Caco-2 (cell line): ENCODE measurements at regions not wholly inside any gene's neighbourhood (a gene's known extent, or its start where the extent isn't known, plus 50 kb on each side); places are given as distances from the start of the nearest gene placed in this dataset.

Experiments used
- BruUV-seq: library from RNA; stranded (reverse); fragments of 400-500 nt; replicated peaks from 2 replicates; lab custom pipeline; 2021; lab: Mats Ljungman, UMichigan
- CTCF ChIA-PET: fragments of 300-600 bp; sonication (Branson Sonifier 250); formaldehyde crosslinking; loops from one replicate; lab custom pipeline; 2022; ENCODE audit warnings: antibody characterized with exemption; lab: Charles Lee
- POLR2A ChIA-PET: fragments of 300-600 bp; sonication (Branson Sonifier 250); formaldehyde crosslinking; loops from one replicate; lab custom pipeline; 2022; ENCODE audit warnings: antibody characterized with exemption; lab: Charles Lee
- DNase-seq, 2 experiments: peaks; one replicate each; pipeline versions ENCODE4 v3.0.0 to v3.0.0-alpha.2; 2020 to 2022
- H3K27me3 ChIP-seq: replicated peaks from 2 replicates; pipeline ENCODE4 v1.6.0; 2011; ENCODE audit warnings: low read length; ENCODE audit not compliant: control insufficient read depth, insufficient read depth
- H3K36me3 ChIP-seq: 2 replicates; pipeline ENCODE4 v1.5.1; 2011; ENCODE audit warnings: low read length; ENCODE audit not compliant: control insufficient read depth, insufficient read depth
- H3K4me1 ChIP-seq: fragments of 250-450 bp; sonication (Bioruptor Pico); 2 replicates; pipeline ENCODE4 v1.5.1; 2020; ENCODE audit warnings: mild to moderate bottlenecking
- H3K4me3 ChIP-seq: 2 replicates; pipeline ENCODE4 v1.5.1; 2011; ENCODE audit warnings: low read depth, mild to moderate bottlenecking, control low read depth, low read length
- H3K9me3 ChIP-seq: fragments of 250-450 bp; sonication (Bioruptor Pico); 2 replicates; pipeline ENCODE4 v1.5.1; 2020; ENCODE audit warnings: mild to moderate bottlenecking, moderate library complexity
- H3K27ac Mint-ChIP-seq: one replicate; pipeline ENCODE4 v1.8.0; 2022; ENCODE audit warnings: mixed read lengths; ENCODE audit not compliant: unreplicated experiment
- H3K27me3 Mint-ChIP-seq: one replicate; pipeline ENCODE4 v1.8.0; 2022; ENCODE audit warnings: mixed read lengths; ENCODE audit not compliant: insufficient read depth, unreplicated experiment
- H3K36me3 Mint-ChIP-seq: one replicate; pipeline ENCODE4 v1.8.0; 2022; ENCODE audit warnings: mild to moderate bottlenecking, mixed read lengths; ENCODE audit not compliant: insufficient read depth, unreplicated experiment
- H3K4me1 Mint-ChIP-seq: one replicate; pipeline ENCODE4 v1.8.0; 2022; ENCODE audit warnings: low read depth, mixed read lengths; ENCODE audit not compliant: unreplicated experiment
- H3K4me3 Mint-ChIP-seq: one replicate; pipeline ENCODE4 v1.8.0; 2022; ENCODE audit warnings: mild to moderate bottlenecking, moderate library complexity, mixed read lengths; ENCODE audit not compliant: unreplicated experiment
- H3K9me3 Mint-ChIP-seq: one replicate; pipeline ENCODE4 v1.8.0; 2022; ENCODE audit warnings: mixed read lengths; ENCODE audit not compliant: unreplicated experiment
- intact Hi-C: fragments of 100-400 bp; cut with micrococcal nuclease; formaldehyde crosslinking; loops from one replicate; pipeline ENCODE4 v1.10.0; 2022; ENCODE audit not compliant: unreplicated experiment
- TF ChIP-seq, protein P1 (sequence below), 2 experiments: fragments of 200-600 bp in 1 of 2; IDR thresholded peaks; 1 replicate in 1 of 2; 2 replicates in 1 of 2; pipeline versions ENCODE4 v1.5.1 to v1.8.0; 2011 to 2022; ENCODE audit warnings: antibody characterized with exemption in 1 of 2, control low read depth in 1 of 2, inconsistent platforms in 1 of 2, low read depth in 1 of 2, low read length in 1 of 2, mild to moderate bottlenecking in 1 of 2, moderate library complexity in 1 of 2; ENCODE audit not compliant: insufficient read depth in 1 of 2, severe bottlenecking in 1 of 2, unreplicated experiment in 1 of 2

DNA sequence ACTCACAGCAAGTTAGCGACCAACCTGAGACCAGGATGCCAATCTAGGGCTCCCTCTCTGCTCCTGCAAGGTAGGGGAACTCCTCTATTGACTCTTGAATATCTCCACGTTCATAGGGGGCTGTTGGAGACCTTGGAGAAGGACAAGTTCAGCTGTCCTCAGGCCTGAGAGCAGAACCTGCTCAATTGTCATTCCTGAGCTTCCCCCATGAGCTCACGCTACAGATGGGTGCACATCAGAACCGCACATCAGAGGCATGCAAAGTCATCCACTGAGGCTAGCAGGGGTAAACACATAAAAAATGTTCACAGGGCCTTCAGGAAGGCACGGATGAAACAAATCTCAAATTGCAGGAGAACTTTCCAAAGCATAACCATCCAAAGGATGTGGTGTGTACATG lies 168.8 kb upstream of the ZNF507 start:
- Mint-ChIP-seq H3K4me1 (no peaks in the 10 kb centered on the region), H3K9me3 (no peaks in the 10 kb centered on the region), H3K27me3 (no peaks in the 10 kb centered on the region), H3K4me3 (no peak overlapping the region), H3K27ac (no peak overlapping the region), H3K36me3 (no peaks in the 10 kb centered on the region)
- Histone ChIP-seq H3K27me3 (no peaks in the 10 kb centered on the region; the same call in 1 of the 2 replicates), H3K36me3 (no peaks in the 10 kb centered on the region), H3K4me3 (no peak overlapping the region), H3K4me1 (no peaks in the 10 kb centered on the region), H3K9me3 (no peaks in the 10 kb centered on the region)
- intact Hi-C loops = no loop called here
- no peak for DNase-seq
- ChIA-PET CTCF (no interaction called here), POLR2A (no interaction called here)
- TF ChIP-seq, protein P1, sequence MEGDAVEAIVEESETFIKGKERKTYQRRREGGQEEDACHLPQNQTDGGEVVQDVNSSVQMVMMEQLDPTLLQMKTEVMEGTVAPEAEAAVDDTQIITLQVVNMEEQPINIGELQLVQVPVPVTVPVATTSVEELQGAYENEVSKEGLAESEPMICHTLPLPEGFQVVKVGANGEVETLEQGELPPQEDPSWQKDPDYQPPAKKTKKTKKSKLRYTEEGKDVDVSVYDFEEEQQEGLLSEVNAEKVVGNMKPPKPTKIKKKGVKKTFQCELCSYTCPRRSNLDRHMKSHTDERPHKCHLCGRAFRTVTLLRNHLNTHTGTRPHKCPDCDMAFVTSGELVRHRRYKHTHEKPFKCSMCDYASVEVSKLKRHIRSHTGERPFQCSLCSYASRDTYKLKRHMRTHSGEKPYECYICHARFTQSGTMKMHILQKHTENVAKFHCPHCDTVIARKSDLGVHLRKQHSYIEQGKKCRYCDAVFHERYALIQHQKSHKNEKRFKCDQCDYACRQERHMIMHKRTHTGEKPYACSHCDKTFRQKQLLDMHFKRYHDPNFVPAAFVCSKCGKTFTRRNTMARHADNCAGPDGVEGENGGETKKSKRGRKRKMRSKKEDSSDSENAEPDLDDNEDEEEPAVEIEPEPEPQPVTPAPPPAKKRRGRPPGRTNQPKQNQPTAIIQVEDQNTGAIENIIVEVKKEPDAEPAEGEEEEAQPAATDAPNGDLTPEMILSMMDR (IDR thresholded peaks at IDR 0.05; ENCODE audit: insufficient read depth in 1 of 2, low read depth in 1 of 2, low read length in 1 of 2, severe bottlenecking in 1 of 2, unreplicated experiment in 1 of 2) = no peak
- no TSS peak for BruUV-seq

DNA sequence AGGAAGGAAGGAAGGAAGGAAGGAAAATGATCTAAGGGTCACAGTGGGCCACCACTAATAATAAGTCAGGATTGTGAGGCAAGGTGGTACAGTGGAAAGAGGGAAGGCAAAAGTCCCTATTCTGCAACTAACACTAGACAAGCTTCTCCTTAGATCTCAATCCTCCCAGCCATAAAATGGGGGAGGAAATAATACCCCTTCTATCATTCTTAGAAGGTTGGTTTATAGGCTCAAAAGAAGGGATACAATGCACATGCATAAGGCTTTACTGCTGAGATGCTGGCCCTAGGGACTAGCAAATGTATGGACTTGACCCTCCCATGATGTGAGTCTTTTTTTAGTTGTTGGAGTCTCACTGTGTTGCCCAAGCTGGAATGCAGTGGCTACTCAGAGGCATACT lies 167.7 kb upstream of the ZNF507 start:
- H3K36me3 ChIP-seq = no peaks in the 10 kb centered on the region
- no peak for DNase-seq
- CTCF ChIA-PET = no interaction called here
- no peaks in the 10 kb centered on the region for H3K9me3 ChIP-seq
- BruUV-seq = no TSS peak
- H3K4me1 ChIP-seq = no peaks in the 10 kb centered on the region
- H3K27me3 Mint-ChIP-seq = no peaks in the 10 kb centered on the region
- no peaks in the 10 kb centered on the region for H3K36me3 Mint-ChIP-seq
- no peaks in the 10 kb centered on the region; the same call in 1 of the 2 replicates for H3K27me3 ChIP-seq
- H3K4me3 Mint-ChIP-seq = no peak overlapping the region
- TF ChIP-seq, protein P1 (IDR thresholded peaks at IDR 0.05; ENCODE audit: insufficient read depth in 1 of 2, low read depth in 1 of 2, low read length in 1 of 2, severe bottlenecking in 1 of 2, unreplicated experiment in 1 of 2) = no peak
- intact Hi-C loops = no loop called here
- POLR2A ChIA-PET = no interaction called here
- H3K9me3 Mint-ChIP-seq = no peaks in the 10 kb centered on the region
- no peaks in the 10 kb centered on the region for H3K4me1 Mint-ChIP-seq
- H3K27ac Mint-ChIP-seq = no peak overlapping the region
- H3K4me3 ChIP-seq = no peak overlapping the region

DNA sequence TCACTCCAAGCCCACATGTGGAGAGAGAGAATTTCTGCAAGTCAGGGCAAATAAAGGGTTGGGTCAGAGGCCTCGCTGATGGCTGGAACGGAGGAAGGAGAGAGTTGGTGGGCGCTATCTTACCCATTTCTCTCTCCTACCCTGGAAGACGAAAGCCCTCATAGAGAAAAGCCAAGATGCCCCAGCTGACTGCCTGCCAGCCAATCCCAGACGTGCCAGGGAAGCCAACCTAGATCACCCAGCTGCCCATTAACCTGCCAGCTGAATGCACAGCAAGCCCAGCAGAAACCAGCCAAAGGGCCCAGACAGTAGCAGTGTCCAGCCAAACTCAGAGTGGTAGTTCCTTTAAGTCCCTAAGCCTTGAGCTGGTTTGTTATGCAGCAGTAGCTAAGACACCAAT lies 167.0 kb upstream of the ZNF507 start:
- Histone ChIP-seq H3K4me3 (no peak overlapping the region), H3K9me3 (no peaks in the 10 kb centered on the region), H3K36me3 (no peaks in the 10 kb centered on the region), H3K4me1 (no peaks in the 10 kb centered on the region), H3K27me3 (no peaks in the 10 kb centered on the region; the same call in 1 of the 2 replicates)
- no peaks in the 10 kb centered on the region for H3K4me1 Mint-ChIP-seq
- H3K27ac Mint-ChIP-seq = no peak overlapping the region
- H3K27me3 Mint-ChIP-seq = no peaks in the 10 kb centered on the region
- H3K36me3 Mint-ChIP-seq = no peaks in the 10 kb centered on the region
- H3K4me3 Mint-ChIP-seq = no peak overlapping the region
- ChIA-PET CTCF (no interaction called here), POLR2A (no interaction called here)
- no peak for DNase-seq
- TF ChIP-seq, protein P1 (IDR thresholded peaks at IDR 0.05; ENCODE audit: insufficient read depth in 1 of 2, low read depth in 1 of 2, low read length in 1 of 2, severe bottlenecking in 1 of 2, unreplicated experiment in 1 of 2) = no peak
- no peaks in the 10 kb centered on the region for H3K9me3 Mint-ChIP-seq
- intact Hi-C loops = no loop called here
- no TSS peak for BruUV-seq
